ENCODE measurements at regions not wholly inside any gene's neighbourhood (a gene's known extent, or its start where the extent isn't known, plus 50 kb on each side); places are given as distances from the start of the nearest gene placed in this dataset.

DNA sequence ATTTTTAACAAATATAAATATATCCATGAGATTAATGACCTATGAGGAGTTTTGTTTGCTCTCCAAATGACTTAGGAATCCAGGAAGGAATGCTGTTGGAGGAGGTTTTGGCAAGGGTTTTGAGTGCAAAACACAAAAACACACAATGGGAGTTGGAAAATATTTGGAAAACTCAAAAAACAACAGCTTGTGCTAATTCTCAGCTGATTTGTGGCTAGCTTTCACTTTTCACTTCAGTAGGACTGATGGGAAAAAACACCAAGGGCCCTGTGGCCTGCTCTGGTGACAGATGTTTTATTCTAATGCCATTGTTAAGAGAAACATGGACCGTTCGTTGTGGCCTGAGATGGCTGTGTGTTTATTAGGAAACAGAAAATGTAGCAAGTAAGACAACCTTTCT lies 113.9 kb downstream of the ALDH8A1 start:
- Histone ChIP-seq H3K4me1 (peaks cover 21% of the 10 kb centered on the region), H3K27ac (no peak overlapping the region), H3K4me2 (ENCODE audit: low read length) (no peak overlapping the region), H3K9me3 (ENCODE audit: control insufficient read depth, low read length) (no peaks in the 10 kb centered on the region), H3K4me3 (ENCODE audit: low read depth, low read length) (no peak overlapping the region), H3K79me2 (no peaks in the 10 kb centered on the region), H3K36me3 (ENCODE audit: control insufficient read depth, insufficient read depth, low read length) (no peaks in the 10 kb centered on the region), H3K9ac (no peak overlapping the region), H3K27me3 (ENCODE audit: control insufficient read depth, insufficient read depth, low read length) (no peaks in the 10 kb centered on the region), H2AFZ (peak overlapping the region; percentile 65)
- TF ChIP-seq CTCF (IDR thresholded peaks at IDR 0.05) = no peak

GRCh38 chr6:134830940-134831339 lies 119.0 kb downstream of the ALDH8A1 start:
- no peaks in the 10 kb centered on the region for H3K79me2 ChIP-seq
- H3K9me3 ChIP-seq (ENCODE audit: control insufficient read depth, low read length) = peaks cover 5% of the 10 kb centered on the region
- no peak overlapping the region for H3K4me2 ChIP-seq (ENCODE audit: low read length)
- no peaks in the 10 kb centered on the region for H3K36me3 ChIP-seq (ENCODE audit: control insufficient read depth, insufficient read depth, low read length)
- H2AFZ ChIP-seq = no peak overlapping the region
- no peak for TF ChIP-seq CTCF (IDR thresholded peaks at IDR 0.05)
- H3K4me1 ChIP-seq = peaks cover 14% of the 10 kb centered on the region
- no peak overlapping the region for H3K27ac ChIP-seq
- no peaks in the 10 kb centered on the region for H3K27me3 ChIP-seq (ENCODE audit: control insufficient read depth, insufficient read depth, low read length)
- H3K4me3 ChIP-seq (ENCODE audit: low read depth, low read length) = no peak overlapping the region
- no peak overlapping the region for H3K9ac ChIP-seq

GRCh38 chr6:134830194-134830593 lies 119.7 kb downstream of the ALDH8A1 start:
- no peak for TF ChIP-seq CTCF (IDR thresholded peaks at IDR 0.05)
- Histone ChIP-seq H3K4me3 (ENCODE audit: low read depth, low read length) (no peak overlapping the region), H3K4me1 (peaks cover 13% of the 10 kb centered on the region), H3K27me3 (ENCODE audit: control insufficient read depth, insufficient read depth, low read length) (no peaks in the 10 kb centered on the region), H3K79me2 (no peaks in the 10 kb centered on the region), H2AFZ (peak overlapping the region; percentile 30), H3K9ac (no peak overlapping the region), H3K4me2 (ENCODE audit: low read length) (no peak overlapping the region), H3K9me3 (ENCODE audit: control insufficient read depth, low read length) (peaks cover 5% of the 10 kb centered on the region), H3K27ac (no peak overlapping the region), H3K36me3 (ENCODE audit: control insufficient read depth, insufficient read depth, low read length) (no peaks in the 10 kb centered on the region)

GRCh38 chr6:134828641-134829040 lies 121.3 kb downstream of the ALDH8A1 start:
- no peak for TF ChIP-seq CTCF (IDR thresholded peaks at IDR 0.05)

GRCh38 chr6:134826889-134827737 lies 122.8 kb downstream of the ALDH8A1 start:
- peaks cover 27% of the 10 kb centered on the region for H3K4me1 ChIP-seq
- H3K27ac ChIP-seq = no peak overlapping the region
- no peaks in the 10 kb centered on the region for H3K36me3 ChIP-seq (ENCODE audit: control insufficient read depth, insufficient read depth, low read length)
- H3K79me2 ChIP-seq = no peaks in the 10 kb centered on the region
- peak overlapping the region; percentile 15 for H3K4me2 ChIP-seq (ENCODE audit: low read length)
- no peak for TF ChIP-seq CTCF (IDR thresholded peaks at IDR 0.05)
- H3K9ac ChIP-seq = no peak overlapping the region
- H2AFZ ChIP-seq = peak overlapping the region; percentile 22
- H3K27me3 ChIP-seq (ENCODE audit: control insufficient read depth, insufficient read depth, low read length) = no peaks in the 10 kb centered on the region
- H3K9me3 ChIP-seq (ENCODE audit: control insufficient read depth, low read length) = peaks cover 5% of the 10 kb centered on the region
- H3K4me3 ChIP-seq (ENCODE audit: low read depth, low read length) = no peak overlapping the region

More at GRCh38 chr6:134828641-134829040, 121.3 kb downstream of the ALDH8A1 start:
- no peak overlapping the region for H3K9ac ChIP-seq
- H3K4me1 ChIP-seq = peaks cover 14% of the 10 kb centered on the region
- H3K4me2 ChIP-seq (ENCODE audit: low read length) = peak overlapping the region; percentile 23
- no peak overlapping the region for H3K27ac ChIP-seq
- no peaks in the 10 kb centered on the region for H3K36me3 ChIP-seq (ENCODE audit: control insufficient read depth, insufficient read depth, low read length)
- H3K27me3 ChIP-seq (ENCODE audit: control insufficient read depth, insufficient read depth, low read length) = no peaks in the 10 kb centered on the region
- H2AFZ ChIP-seq = peak overlapping the region; percentile 17
- H3K4me3 ChIP-seq (ENCODE audit: low read depth, low read length) = no peak overlapping the region
- H3K79me2 ChIP-seq = no peaks in the 10 kb centered on the region
- peaks cover 5% of the 10 kb centered on the region for H3K9me3 ChIP-seq (ENCODE audit: control insufficient read depth, low read length)
